Suprapubic skin (tissue), 4 donors: ENCODE measurements at regions not wholly inside any gene's neighbourhood (a gene's known extent, or its start where the extent isn't known, plus 50 kb on each side); places are given as distances from the start of the nearest gene placed in this dataset.

Experiments used
- POLR2A ChIP-seq, 2 donors: fragments of 450-650 bp; IDR thresholded peaks; one replicate each; pipeline ENCODE4 v1.6.1; 2017; ENCODE audit warnings: antibody characterized with exemption in 2 of 2, mild to moderate bottlenecking in 2 of 2, moderate library complexity in 2 of 2
- POLR2AphosphoS5 ChIP-seq, 3 donors: sonication (generic); formaldehyde crosslinking; IDR thresholded peaks; one replicate each; pipeline ENCODE4 v1.6.1; 2017; ENCODE audit warnings: antibody characterized with exemption in 3 of 3
- TF ChIP-seq, protein P1 (sequence below), 2 donors: fragments of 200-600 bp in 1 of 2; fragments of 450-650 bp in 1 of 2; sonication (generic) in 1 of 2; IDR thresholded peaks; one replicate each; pipeline ENCODE4 v1.5.1; 2016 to 2019; ENCODE audit warnings: antibody characterized with exemption in 2 of 2, mild to moderate bottlenecking in 1 of 2, moderate library complexity in 1 of 2

DNA sequence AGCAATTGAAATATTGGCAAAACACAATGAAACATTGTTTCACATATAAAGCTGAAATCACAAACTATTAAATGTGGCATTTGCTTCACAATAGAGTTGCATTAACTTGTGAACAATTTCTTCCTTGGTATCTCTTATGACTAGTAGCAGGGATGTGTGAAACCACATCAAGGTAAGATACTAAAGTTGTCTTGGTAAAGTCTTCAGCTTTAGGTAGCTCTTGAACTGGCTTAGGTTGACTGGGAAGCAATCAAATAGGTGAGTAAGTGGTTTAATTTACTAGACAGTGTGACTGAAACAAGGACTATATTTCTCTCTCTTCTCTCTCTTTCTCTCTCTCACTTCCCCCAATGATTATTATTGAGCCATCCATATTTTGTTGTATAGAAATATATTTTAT, 141.5 kb upstream of the KCNK2 start:
- TF ChIP-seq, protein P1, sequence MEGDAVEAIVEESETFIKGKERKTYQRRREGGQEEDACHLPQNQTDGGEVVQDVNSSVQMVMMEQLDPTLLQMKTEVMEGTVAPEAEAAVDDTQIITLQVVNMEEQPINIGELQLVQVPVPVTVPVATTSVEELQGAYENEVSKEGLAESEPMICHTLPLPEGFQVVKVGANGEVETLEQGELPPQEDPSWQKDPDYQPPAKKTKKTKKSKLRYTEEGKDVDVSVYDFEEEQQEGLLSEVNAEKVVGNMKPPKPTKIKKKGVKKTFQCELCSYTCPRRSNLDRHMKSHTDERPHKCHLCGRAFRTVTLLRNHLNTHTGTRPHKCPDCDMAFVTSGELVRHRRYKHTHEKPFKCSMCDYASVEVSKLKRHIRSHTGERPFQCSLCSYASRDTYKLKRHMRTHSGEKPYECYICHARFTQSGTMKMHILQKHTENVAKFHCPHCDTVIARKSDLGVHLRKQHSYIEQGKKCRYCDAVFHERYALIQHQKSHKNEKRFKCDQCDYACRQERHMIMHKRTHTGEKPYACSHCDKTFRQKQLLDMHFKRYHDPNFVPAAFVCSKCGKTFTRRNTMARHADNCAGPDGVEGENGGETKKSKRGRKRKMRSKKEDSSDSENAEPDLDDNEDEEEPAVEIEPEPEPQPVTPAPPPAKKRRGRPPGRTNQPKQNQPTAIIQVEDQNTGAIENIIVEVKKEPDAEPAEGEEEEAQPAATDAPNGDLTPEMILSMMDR (IDR thresholded peaks at IDR 0.05): no peak
- TF ChIP-seq POLR2AphosphoS5 (IDR thresholded peaks at IDR 0.05): no peak
- no peak for TF ChIP-seq POLR2A (IDR thresholded peaks at IDR 0.05)
